ENCODE measurements at regions not wholly inside any gene's neighbourhood (a gene's known extent, or its start where the extent isn't known, plus 50 kb on each side); places are given as distances from the start of the nearest gene placed in this dataset.

GRCh38 chr10:88211230-88211629, 347.8 kb downstream of the PTEN start:
- no peaks in the 10 kb centered on the region for H3K27me3 Mint-ChIP-seq
- no peak for TF ChIP-seq EZH2 (IDR thresholded peaks at IDR 0.05; ENCODE audit: borderline replicate concordance, insufficient read depth, low read depth, low read length, poor library complexity, severe bottlenecking)
- no peak for TF ChIP-seq CTCF (IDR thresholded peaks at IDR 0.05)
- POLR2A ChIA-PET: no interaction called here
- no peak overlapping the region for H3K4me2 ChIP-seq (replicated peaks; ENCODE audit: low read depth, low read length, poor library complexity, severe bottlenecking)
- H3K9me3 Mint-ChIP-seq (ENCODE audit: insufficient read depth): no peaks in the 10 kb centered on the region
- intact Hi-C loops (cut with micrococcal nuclease): no loop called here
- CTCF ChIA-PET: no interaction called here
- no peaks in the 10 kb centered on the region for H3K36me3 ChIP-seq (replicated peaks in 1 of 2; ENCODE audit: control extremely low read depth in 1 of 2, control insufficient read depth in 1 of 2, extremely low read depth in 1 of 2, insufficient read depth in 2 of 2, low read length in 1 of 2)
- H2AFZ ChIP-seq (ENCODE audit: insufficient read depth, low read depth, low read length, poor library complexity, severe bottlenecking): no peak overlapping the region
- H3K4me3 ChIP-seq (ENCODE audit: control extremely low read depth in 1 of 5, extremely low read depth in 1 of 5, insufficient read depth in 1 of 5, low read depth in 2 of 5, low read length in 4 of 5): no peak overlapping the region
- H3K27me3 ChIP-seq (replicated peaks in 1 of 4; ENCODE audit: control extremely low read depth in 1 of 4, control insufficient read depth in 3 of 4, insufficient read depth in 4 of 4, low read length in 3 of 4): no peaks in the 10 kb centered on the region
- no peak overlapping the region for H3K27ac Mint-ChIP-seq
- no peaks in the 10 kb centered on the region for H3K79me2 ChIP-seq (ENCODE audit: control insufficient read depth, insufficient read depth, low read length)
- no peak for DNase-seq
- peaks cover 0 to 4% of the 10 kb centered on the region in 2 donors for H3K4me1 ChIP-seq (ENCODE audit: control insufficient read depth in 2 of 2, insufficient read depth in 2 of 2, low read length in 2 of 2)
- H3K9ac ChIP-seq (ENCODE audit: low read length): no peak overlapping the region
- H3K4me1 Mint-ChIP-seq: peaks cover 2% of the 10 kb centered on the region
- WGBS (ENCODE audit: insufficient coverage): 100% methylated on average over 1 of the region's 1 CpG
- H3K4me3 Mint-ChIP-seq: no peak overlapping the region
- ATAC-seq (ENCODE audit: low read depth): no peak
- no peak overlapping the region for H3K27ac ChIP-seq (ENCODE audit: low read length in 2 of 2)
- no peaks in the 10 kb centered on the region for H4K20me1 ChIP-seq (ENCODE audit: control insufficient read depth, insufficient read depth, low read length, poor library complexity, severe bottlenecking)
- H3K9me3 ChIP-seq (ENCODE audit: control extremely low read depth in 1 of 3, control insufficient read depth in 2 of 3, insufficient read depth in 1 of 3, low read length in 2 of 3): no peaks in the 10 kb centered on the region

- H3K79me2 ChIP-seq (ENCODE audit: control insufficient read depth, insufficient read depth, low read length): no peaks in the 10 kb centered on the region
- Mint-ChIP-seq H3K4me1 (peaks cover 10% of the 10 kb centered on the region), H3K4me3 (no peak overlapping the region), H3K27me3 (no peaks in the 10 kb centered on the region), H3K9me3 (ENCODE audit: insufficient read depth) (no peaks in the 10 kb centered on the region), H3K27ac (no peak overlapping the region)
- no peaks in the 10 kb centered on the region for H3K9me3 ChIP-seq (ENCODE audit: control extremely low read depth in 1 of 3, control insufficient read depth in 2 of 3, insufficient read depth in 1 of 3, low read length in 2 of 3)
- H2AFZ ChIP-seq (ENCODE audit: insufficient read depth, low read depth, low read length, poor library complexity, severe bottlenecking): no peak overlapping the region
- H3K4me3 ChIP-seq (ENCODE audit: control extremely low read depth in 1 of 5, extremely low read depth in 1 of 5, insufficient read depth in 1 of 5, low read depth in 2 of 5, low read length in 4 of 5): no peak overlapping the region
- ChIA-PET POLR2A (no interaction called here), CTCF (no interaction called here)
- no peak overlapping the region for H3K9ac ChIP-seq (ENCODE audit: low read length)
- H4K20me1 ChIP-seq (ENCODE audit: control insufficient read depth, insufficient read depth, low read length, poor library complexity, severe bottlenecking): no peaks in the 10 kb centered on the region
- H3K27me3 ChIP-seq (replicated peaks in 1 of 4; ENCODE audit: control extremely low read depth in 1 of 4, control insufficient read depth in 3 of 4, insufficient read depth in 4 of 4, low read length in 3 of 4): no peaks in the 10 kb centered on the region
- no peak overlapping the region for H3K27ac ChIP-seq (ENCODE audit: low read length in 2 of 2)
- no peak for DNase-seq
- no peak for ATAC-seq (ENCODE audit: low read depth)
- peaks cover 7 to 9% of the 10 kb centered on the region in 2 donors for H3K4me1 ChIP-seq (ENCODE audit: control insufficient read depth in 2 of 2, insufficient read depth in 2 of 2, low read length in 2 of 2)
- intact Hi-C loops (cut with micrococcal nuclease): no loop called here
- TF ChIP-seq CTCF (IDR thresholded peaks at IDR 0.05): no peak
- no peak for TF ChIP-seq EZH2 (IDR thresholded peaks at IDR 0.05; ENCODE audit: borderline replicate concordance, insufficient read depth, low read depth, low read length, poor library complexity, severe bottlenecking)
- H3K4me2 ChIP-seq (replicated peaks; ENCODE audit: low read depth, low read length, poor library complexity, severe bottlenecking): no peak overlapping the region
- no peaks in the 10 kb centered on the region for H3K36me3 ChIP-seq (replicated peaks in 1 of 2; ENCODE audit: control extremely low read depth in 1 of 2, control insufficient read depth in 1 of 2, extremely low read depth in 1 of 2, insufficient read depth in 2 of 2, low read length in 1 of 2)
Observed at GRCh38 chr10:88212069-88212468, 348.6 kb downstream of the PTEN start.

Measured in B cell (primary cell).